Esophagus muscularis mucosa (tissue), 4 donors: ENCODE measurements at regions not wholly inside any gene's neighbourhood (a gene's known extent, or its start where the extent isn't known, plus 50 kb on each side); places are given as distances from the start of the nearest gene placed in this dataset.

ENCODE experiments used
- DNase-seq: peaks from one replicate; pipeline ENCODE4 v3.0.0-alpha.2; 2017; ENCODE audit errors: extremely low spot score
- H3K27ac ChIP-seq, 4 donors: fragments of 200-600 bp; sonication (generic); replicated peaks in 1 of 4; 1 replicate in 3 of 4; 2 replicates in 1 of 4; pipeline ENCODE4 v1.5.1; 2016 to 2019; ENCODE audit warnings: mild to moderate bottlenecking in 1 of 4
- H3K27me3 ChIP-seq, 4 donors: fragments of 200-600 bp; sonication (generic); one replicate each; pipeline versions ENCODE4 v1.5.1 to v1.6.0; 2016 to 2019
- H3K36me3 ChIP-seq, 4 donors: fragments of 200-600 bp; sonication (generic); one replicate each; pipeline ENCODE4 v1.5.1; 2016 to 2019
- H3K4me1 ChIP-seq, 4 donors: fragments of 200-600 bp; sonication (generic); one replicate each; pipeline ENCODE4 v1.5.1; 2016 to 2019
- H3K4me3 ChIP-seq, 4 donors: fragments of 200-600 bp; sonication (generic); 1 replicate in 2 of 4; 2 replicates in 2 of 4; pipeline ENCODE4 v1.5.1; 2016 to 2019; ENCODE audit warnings: mild to moderate bottlenecking in 4 of 4, moderate library complexity in 1 of 4
- H3K9me3 ChIP-seq, 4 donors: fragments of 200-600 bp; sonication (generic); 1 replicate in 3 of 4; 2 replicates in 1 of 4; pipeline ENCODE4 v1.5.1; 2016 to 2019
- CTCF ChIP-seq, 3 experiments: fragments of 200-600 bp in 2 of 3; fragments of 450-650 bp in 1 of 3; sonication (generic) in 2 of 3; IDR thresholded peaks; one replicate each; pipeline ENCODE4 v1.5.1; 2017 to 2019; ENCODE audit warnings: antibody characterized with exemption in 3 of 3, mild to moderate bottlenecking in 2 of 3, moderate library complexity in 1 of 3
- EP300 ChIP-seq: sonication (generic); formaldehyde crosslinking; IDR thresholded peaks from one replicate; pipeline ENCODE4 v1.6.1; 2017; ENCODE audit warnings: antibody characterized with exemption
- POLR2A ChIP-seq: fragments of 450-650 bp; IDR thresholded peaks from one replicate; pipeline ENCODE4 v1.6.1; 2017; ENCODE audit warnings: antibody characterized with exemption, moderate library complexity, mild to moderate bottlenecking, low read depth
- POLR2AphosphoS5 ChIP-seq, 2 donors: sonication (generic); formaldehyde crosslinking; IDR thresholded peaks; one replicate each; pipeline ENCODE4 v1.6.1; 2017; ENCODE audit warnings: antibody characterized with exemption in 2 of 2
- WGBS: methylation state at CpG from one replicate; pipeline ENCODE4 v1.1.5; 2018; 5-methylcytosine and 5-hydroxymethylcytosine counted together
- intact Hi-C: fragments of 100-400 bp; cut with DNase I; formaldehyde crosslinking; loops from one replicate; pipeline ENCODE4 v1.15.1; 2023

GRCh38 chr11:115672412-115672811 is 168.2 kb upstream of the CADM1 start:
- intact Hi-C loops: no loop called here
- Histone ChIP-seq H3K4me1 (peaks cover 6 to 9% (median 7%) of the 10 kb centered on the region in 4 donors), H3K27me3 (no peaks in the 10 kb centered on the region), H3K4me3 (no peak overlapping the region), H3K27ac (no peak overlapping the region), H3K36me3 (no peaks in the 10 kb centered on the region), H3K9me3 (no peaks in the 10 kb centered on the region)
- DNase-seq: no peak
- TF ChIP-seq POLR2AphosphoS5 (IDR thresholded peaks at IDR 0.05) (no peak), POLR2A (no peak)
- whole genome bisulfite sequencing: 89% methylated on average over 7 of the region's 7 CpGs

DNA sequence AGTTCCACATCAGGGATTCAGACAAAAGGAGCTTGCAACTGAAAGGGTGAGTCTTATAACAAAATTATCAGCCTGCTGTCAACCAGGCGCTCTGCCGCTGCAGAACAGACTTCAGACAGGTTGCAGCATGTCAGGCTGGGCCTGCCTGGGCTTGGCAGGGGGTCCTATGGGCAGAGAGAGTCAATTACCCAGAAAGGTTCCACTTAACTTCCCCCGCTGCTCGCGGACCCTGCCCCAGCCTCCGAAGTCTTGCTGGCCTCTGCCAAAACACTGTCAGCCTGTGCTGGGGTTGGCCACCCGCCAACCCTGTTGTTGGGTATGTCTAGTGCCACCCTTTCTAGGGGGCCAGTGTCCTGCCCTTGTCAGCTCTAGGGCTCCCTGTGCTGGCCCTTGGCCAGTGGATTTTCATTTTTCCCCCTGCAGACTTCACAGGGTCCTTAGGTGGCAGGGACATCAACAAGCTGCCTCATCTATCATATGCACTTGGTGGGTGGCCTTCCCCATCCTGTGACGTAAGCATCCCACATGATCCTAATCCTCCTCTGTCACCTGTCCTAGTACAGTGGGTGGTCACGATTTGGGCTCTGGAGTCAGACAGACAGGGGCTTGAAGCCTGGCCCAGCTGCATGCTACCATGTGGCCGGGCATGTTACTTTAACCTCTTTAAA is 166.5 kb upstream of the CADM1 start:
- intact Hi-C loops: no loop called here
- TF ChIP-seq CTCF (IDR thresholded peaks at IDR 0.05) (no peak), POLR2A (no peak), POLR2AphosphoS5 (IDR thresholded peaks at IDR 0.05) (no peak), EP300 (no peak)
- no peaks in the 10 kb centered on the region for H3K36me3 ChIP-seq
- no peaks in the 10 kb centered on the region for H3K9me3 ChIP-seq
- no peaks in the 10 kb centered on the region for H3K27me3 ChIP-seq
- H3K27ac ChIP-seq: no peak overlapping the region
- no peak overlapping the region for H3K4me3 ChIP-seq
- 63% methylated on average over 8 of the region's 10 CpGs for WGBS
- peaks cover 6 to 9% (median 7%) of the 10 kb centered on the region in 4 donors for H3K4me1 ChIP-seq
- no peak for DNase-seq

DNA sequence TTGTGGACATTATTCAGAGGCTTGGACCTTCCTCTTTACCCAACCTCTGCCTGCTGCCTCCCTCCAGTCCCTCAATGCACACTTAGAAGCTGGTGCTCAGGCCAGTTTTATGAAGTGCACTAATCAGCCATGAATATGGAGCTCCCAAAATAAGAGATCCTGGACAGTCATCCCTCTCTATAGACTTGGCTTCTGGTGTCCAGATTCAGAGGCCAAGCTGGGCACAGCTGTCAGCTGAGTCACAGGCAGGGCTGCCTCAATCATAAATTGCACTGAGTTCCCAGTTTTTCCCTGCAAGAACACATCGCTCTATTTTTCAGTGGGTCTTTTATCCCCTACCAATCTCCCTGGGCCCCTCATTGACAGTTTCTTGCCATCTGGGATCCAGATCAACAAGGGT is 161.7 kb upstream of the CADM1 start:
- no peaks in the 10 kb centered on the region for H3K4me1 ChIP-seq
- no peak for DNase-seq
- H3K27ac ChIP-seq: no peak overlapping the region
- no peaks in the 10 kb centered on the region for H3K9me3 ChIP-seq
- intact Hi-C loops: no loop called here
- no peaks in the 10 kb centered on the region for H3K36me3 ChIP-seq
- TF ChIP-seq POLR2AphosphoS5 (IDR thresholded peaks at IDR 0.05) (no peak), CTCF (IDR thresholded peaks at IDR 0.05) (no peak), POLR2A (no peak), EP300 (no peak)
- 90% methylated on average over 1 of the region's 1 CpG for WGBS
- H3K4me3 ChIP-seq: no peak overlapping the region
- H3K27me3 ChIP-seq: peaks cover 0 to 14% (median 0%) of the 10 kb centered on the region in 4 donors

DNA sequence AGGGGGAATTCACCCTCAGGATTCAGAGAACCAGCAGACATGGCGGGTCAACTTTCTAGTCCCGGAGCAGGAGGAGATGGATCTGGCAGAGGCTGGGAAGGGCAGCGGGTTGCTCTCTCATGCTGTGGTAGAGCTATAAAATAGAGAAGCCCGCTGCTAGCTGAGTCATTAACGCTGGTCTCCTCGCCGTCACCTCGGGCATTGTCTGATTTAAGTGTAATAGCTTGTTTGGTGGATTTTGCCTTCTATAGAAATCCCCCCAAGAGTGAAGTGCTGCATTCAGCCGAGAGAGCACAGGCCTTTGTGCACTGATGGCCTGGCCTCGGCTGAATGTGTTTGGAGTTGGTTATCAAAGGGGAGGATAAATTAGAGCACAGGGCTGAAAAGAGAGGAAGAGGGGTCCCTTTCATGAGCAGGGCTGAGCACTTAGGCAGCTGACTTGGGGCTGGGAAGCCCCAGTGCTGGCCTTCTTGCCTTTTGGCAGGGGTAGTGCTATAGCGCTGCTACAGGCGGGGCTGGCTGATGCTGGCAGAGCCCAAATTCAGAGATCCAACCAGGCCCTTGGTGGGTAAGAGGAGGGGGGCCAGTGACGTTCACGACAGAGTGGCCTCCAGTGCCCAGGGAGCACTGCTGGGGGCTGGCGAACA is 161.1 kb upstream of the CADM1 start:
- no peak for DNase-seq
- Histone ChIP-seq H3K27ac (no peak overlapping the region), H3K4me1 (peaks cover 0 to under 1% (median under 1%) of the 10 kb centered on the region in 4 donors), H3K4me3 (no peak overlapping the region), H3K27me3 (peaks cover 0 to 21% (median 3%) of the 10 kb centered on the region in 4 donors), H3K36me3 (no peaks in the 10 kb centered on the region), H3K9me3 (no peaks in the 10 kb centered on the region)
- WGBS: 88% methylated on average over 15 of the region's 15 CpGs
- intact Hi-C loops: no loop called here
- TF ChIP-seq CTCF (IDR thresholded peaks at IDR 0.05) (no peak), POLR2A (no peak), EP300 (no peak), POLR2AphosphoS5 (IDR thresholded peaks at IDR 0.05) (no peak)

DNA sequence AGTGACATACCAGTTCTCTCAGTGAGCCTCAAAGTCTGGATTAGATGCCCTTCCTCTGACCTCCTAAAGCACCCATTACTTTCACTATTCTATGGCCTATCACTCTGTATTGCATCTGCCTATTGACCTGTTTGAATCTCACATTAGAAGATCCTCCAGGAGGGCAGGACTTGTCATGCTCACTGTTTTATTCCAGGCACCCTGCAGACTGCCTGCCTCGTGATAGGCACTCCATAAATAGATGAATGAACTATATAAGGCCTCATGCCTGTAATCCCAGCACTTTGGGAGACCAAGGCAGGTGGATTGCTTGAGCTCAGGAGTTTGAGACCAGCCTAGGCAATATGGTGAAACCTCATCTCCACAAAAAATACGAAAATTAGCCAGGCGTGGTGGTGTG is 160.1 kb upstream of the CADM1 start:
- no peaks in the 10 kb centered on the region for H3K36me3 ChIP-seq
- H3K4me1 ChIP-seq: peaks cover 5 to 10% (median 10%) of the 10 kb centered on the region in 4 donors
- intact Hi-C loops: no loop called here
- H3K9me3 ChIP-seq: no peaks in the 10 kb centered on the region
- H3K27ac ChIP-seq: no peak overlapping the region
- WGBS: 87% methylated on average over 3 of the region's 3 CpGs
- peaks cover 0 to 31% (median 10%) of the 10 kb centered on the region in 4 donors for H3K27me3 ChIP-seq
- DNase-seq: no peak
- no peak overlapping the region for H3K4me3 ChIP-seq
- TF ChIP-seq CTCF (IDR thresholded peaks at IDR 0.05) (no peak), POLR2AphosphoS5 (IDR thresholded peaks at IDR 0.05) (no peak), EP300 (no peak), POLR2A (no peak)
